ENCODE measurements at regions not wholly inside any gene's neighbourhood (a gene's known extent, or its start where the extent isn't known, plus 50 kb on each side); places are given as distances from the start of the nearest gene placed in this dataset.
"Not testable (repeated sequence)": the region's sequence is repeated elsewhere in the genome, so short reads cannot be mapped to it uniquely, and the experiment has no call there.

GRCh38 chr6:135555550-135555949, 58.0 kb upstream of the AHI1 start:
- DNase-seq = no peak

DNA sequence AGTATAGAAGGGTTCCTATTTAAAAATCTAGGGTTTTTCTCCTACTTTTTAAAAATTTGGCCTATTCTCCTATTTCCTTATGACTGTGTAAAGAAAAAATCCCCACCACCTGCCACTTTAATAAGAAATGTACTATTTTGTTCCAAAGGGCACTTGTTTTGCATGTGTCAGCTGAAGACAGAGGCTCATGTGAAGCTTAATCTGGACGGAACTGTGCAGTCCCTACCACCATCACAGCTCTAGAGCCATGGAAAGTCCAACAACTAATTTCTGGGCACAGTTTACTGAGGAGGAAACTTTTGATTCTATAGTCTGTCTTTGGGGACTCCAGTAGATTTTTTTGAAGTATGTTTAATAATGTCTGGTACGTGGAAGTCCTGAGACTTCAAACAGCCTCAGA, 60.0 kb upstream of the AHI1 start:
- no peak for DNase-seq

- DNase-seq = not testable (repeated sequence)
These were observed 68.1 kb upstream of the AHI1 start for GRCh38 chr6:135565605-135566004.

DNA sequence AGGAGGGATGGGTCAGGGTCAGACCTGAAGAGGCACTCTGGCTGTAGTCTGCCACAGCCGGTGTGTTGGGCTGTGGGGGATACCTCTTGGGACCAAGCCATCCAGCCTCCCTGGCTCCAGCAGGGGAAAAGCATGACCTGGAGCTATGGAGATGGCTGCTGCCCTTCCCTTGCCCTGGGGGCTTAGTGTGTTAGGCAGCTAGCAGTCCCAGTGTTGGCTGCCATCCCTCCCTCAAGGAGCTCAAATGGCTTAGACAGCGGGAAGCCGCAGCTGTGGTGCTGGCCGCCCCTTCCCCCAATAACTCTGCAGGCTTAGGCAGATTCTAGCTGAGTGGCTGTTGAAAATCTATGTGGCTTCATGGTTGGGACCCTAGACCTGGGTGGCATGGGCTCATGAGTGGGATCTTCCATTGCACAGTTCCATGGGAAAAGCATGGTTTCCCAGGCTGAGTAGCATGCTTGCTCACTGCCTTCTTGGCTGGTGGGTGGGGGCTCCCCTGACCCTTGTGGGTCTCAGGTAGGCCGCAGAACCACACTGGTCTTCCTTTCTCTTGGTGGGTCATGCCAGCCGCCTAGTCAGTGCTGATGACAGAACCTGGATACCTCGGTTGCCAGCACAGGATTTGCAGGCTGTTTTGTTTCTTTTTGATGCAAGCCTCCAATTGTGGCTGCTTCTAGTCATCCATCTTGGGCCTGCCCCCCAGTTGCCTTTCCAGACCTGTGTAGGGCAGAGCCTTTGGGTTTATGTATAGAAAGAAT, 69.0 kb upstream of the AHI1 start:
- DNase-seq = no peak

DNA sequence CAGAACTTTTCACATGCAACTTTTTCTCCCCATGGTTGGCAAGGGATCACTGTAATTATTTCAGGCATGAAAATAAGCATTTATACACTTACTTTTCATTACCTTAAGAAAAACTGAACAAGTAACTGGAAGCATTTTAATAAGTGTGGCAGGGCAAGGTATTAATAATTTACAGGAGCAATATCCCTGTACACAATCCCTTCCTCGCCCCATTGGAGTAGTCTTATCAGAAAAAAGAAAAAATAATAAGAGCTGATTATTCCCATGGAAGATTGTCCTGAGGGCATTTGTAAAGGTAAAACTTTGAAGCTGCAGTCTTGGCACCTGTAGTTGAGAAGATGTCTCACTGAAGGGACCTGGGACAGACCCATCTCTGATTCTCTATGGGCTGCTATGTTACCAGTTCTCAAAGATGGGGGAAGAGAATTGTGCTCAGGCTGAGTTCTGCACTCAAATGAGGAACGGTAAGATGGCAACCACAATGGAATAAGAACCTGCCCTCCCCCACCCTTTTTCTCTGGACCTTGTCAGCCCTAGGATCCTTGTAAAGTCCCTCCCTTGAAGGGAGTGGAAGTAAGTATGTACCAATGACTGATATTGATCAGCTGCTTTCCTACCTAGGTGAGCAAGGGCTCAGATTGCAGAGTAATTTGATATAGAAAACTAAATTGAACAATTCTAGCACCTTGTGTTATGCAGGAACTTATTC, 70.0 kb upstream of the AHI1 start:
- no peak for DNase-seq

GRCh38 chr6:135568379-135568778, 70.8 kb upstream of the AHI1 start:
- DNase-seq = no peak

- DNase-seq = no peak
These were observed 74.5 kb upstream of the AHI1 start for GRCh38 chr6:135572051-135572450.

DNA sequence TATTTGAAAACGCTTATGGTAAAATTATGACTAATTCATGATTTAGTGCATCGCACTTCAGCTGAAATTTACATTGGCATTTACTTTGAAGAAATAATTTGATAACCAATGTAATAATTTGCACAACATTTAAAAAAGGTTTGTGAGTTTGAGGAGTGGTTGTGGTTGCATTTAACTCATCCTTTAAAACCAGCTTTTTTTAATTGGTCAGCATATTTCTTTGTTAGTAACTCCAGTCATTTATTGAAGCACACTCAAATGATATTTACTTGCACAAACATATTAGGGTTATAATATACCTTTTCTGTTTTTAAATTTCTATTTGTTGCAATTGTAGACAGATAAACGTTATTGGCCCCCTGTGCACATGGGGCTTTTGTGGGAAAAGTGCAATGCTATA, 78.1 kb upstream of the AHI1 start:
- DNase-seq = no peak

- peak; percentile 75 for DNase-seq
These were observed 78.5 kb upstream of the AHI1 start for GRCh38 chr6:135576055-135576454.

GRCh38 chr6:135577059-135577538, 79.6 kb upstream of the AHI1 start:
- no peak for DNase-seq

DNA sequence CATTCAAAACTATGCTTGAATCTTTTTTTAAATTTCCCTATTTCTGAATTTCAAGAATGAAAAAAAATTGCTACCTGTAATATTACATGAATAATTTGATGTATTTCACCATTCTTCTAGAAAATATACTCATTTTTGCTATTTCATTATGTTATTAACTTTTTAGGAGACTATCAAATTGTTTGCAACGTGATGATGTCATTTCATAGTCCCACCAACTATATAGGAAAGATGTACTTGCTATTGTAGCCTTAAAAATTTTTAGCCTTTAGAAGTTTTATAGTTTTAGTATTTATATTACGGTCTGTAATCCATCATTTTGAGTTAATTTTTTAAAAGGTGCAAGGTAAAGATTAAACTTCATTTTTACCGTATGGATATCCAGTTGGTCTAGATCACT, 81.4 kb upstream of the AHI1 start:
- DNase-seq = no peak

- no peak for DNase-seq
These were observed 83.7 kb upstream of the AHI1 start for GRCh38 chr6:135581211-135581610.

- no peak for DNase-seq
These were observed 85.8 kb upstream of the AHI1 start for GRCh38 chr6:135583256-135583761.

GRCh38 chr6:135586388-135586787, 88.8 kb upstream of the AHI1 start:
- DNase-seq = no peak

DNA sequence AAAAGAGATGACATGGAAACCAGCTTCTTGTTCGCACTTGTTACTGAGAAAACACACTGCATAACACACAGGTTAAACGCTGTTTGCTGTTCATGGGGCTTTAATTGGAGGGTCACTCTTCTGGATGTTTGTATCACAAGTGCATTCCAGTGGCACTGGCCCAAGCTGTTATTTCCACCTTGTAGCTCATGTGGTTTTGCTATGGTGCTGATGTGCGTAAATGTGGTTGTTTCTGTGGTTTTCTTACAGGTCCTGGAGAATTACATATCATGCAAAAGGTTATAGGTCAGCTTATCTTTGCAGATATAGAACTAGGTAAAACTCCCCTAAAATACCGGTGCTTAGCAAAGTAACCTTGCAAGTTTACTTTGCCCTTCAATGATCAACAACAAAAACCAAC, 89.3 kb upstream of the AHI1 start:
- DNase-seq = no peak

- DNase-seq = no peak
These were observed 94.7 kb upstream of the AHI1 start for GRCh38 chr6:135592276-135592675.

GRCh38 chr6:135594000-135594399, 96.5 kb upstream of the AHI1 start:
- DNase-seq = no peak

DNA sequence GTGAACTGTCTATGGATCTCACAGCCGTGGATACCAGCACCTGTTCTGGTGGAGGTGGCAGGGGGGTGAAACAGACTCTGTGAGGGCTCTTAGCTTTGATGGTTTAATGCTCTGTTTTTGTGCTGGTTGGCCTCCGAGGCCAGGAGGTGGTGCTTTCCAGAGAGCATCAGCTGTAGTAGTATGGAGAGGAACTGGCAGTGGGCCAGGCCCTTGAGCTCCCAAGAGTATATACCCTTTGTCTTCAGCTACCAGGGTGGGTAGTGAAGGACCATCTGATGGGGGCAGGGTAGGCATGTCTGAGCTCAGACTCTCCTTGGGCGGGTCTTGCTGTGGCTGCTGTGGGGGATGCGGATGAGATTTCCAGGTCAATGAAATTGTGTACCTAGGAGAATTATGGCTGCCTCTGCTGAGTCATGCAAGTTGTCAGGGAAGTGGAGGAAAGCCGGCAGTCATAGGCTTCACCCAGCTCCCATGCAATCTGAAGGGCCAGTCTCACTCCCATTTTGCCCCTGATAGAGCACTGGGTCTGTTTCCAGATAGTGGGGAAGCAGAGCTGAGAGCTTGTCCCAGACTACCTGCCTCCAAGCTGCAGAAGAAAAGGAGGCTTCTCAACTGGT, 102.7 kb upstream of the AHI1 start:
- DNase-seq = peak; percentile 88

GRCh38 chr6:135600931-135601330, 103.4 kb upstream of the AHI1 start:
- no peak for DNase-seq

- no peak for DNase-seq
These were observed 104.3 kb upstream of the AHI1 start for GRCh38 chr6:135601857-135602256.

- DNase-seq = no peak
These were observed 105.7 kb upstream of the AHI1 start for GRCh38 chr6:135603249-135603648.

DNA sequence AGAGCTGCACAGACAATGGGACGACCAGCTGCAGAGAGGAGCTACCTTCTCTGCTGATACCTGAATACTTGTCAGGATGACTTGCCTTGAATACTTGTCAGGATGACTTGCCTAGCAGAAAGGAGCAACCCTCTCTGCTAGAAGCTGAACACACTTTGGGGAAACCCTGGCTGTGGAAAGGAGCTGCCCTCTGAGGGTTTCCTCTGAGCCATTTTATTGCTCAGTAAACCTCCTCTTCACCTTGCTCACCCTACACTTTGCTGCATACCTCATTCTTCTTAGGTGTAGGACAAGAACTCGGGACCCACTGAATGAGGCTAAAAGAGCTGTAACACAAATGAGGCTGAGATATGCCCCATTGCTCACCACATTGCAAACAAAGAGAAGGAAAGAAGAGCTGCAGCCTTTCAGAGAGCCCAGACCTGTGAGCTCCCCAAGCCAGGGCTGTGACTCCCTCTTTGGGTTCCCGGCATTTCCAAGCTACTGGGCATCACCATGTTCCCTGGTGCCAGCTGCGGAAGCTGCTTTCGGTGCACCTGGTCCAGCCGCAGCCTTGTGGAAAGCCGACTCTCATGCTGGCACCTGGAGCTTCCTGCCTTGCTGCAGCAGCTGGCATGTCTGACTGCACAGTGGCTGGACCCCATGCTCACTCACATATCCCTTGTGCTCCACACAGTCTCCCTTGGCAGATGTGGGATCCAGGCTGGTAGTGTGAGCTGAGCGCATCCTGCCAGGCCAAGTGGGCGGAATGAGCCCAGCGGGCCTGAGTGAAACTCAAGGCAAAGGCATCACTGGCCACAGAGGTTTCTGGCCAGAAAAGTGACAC, 106.7 kb upstream of the AHI1 start:
- no peak for DNase-seq

DNA sequence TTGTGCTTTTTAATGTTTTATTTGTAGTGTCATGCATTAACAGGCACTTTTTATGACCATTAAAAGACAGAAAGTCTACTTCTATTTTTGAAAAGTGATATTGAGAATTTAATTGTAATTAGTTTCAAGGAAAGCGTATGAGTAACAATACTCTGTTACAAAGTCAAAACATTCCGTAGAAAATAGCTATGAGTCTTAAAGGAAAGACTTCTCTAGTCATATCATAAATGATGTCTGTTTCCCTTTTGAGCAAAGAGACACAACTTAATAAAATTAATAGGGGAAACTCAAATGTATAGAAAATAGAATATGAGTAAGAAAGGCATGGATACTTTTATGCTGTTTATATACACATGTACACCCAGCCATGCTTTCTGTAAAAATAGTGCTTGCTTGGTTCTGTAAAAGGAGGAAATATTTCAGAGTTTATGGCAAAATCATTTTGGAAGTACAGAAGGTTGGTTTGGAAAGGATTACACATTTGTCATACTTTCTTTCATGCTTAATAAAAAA, 107.8 kb upstream of the AHI1 start:
- no peak for DNase-seq
